GM18951 (cell line): ENCODE measurements at regions not wholly inside any gene's neighbourhood (a gene's known extent, or its start where the extent isn't known, plus 50 kb on each side); places are given as distances from the start of the nearest gene placed in this dataset.

ENCODE experiments used
- POLR2A ChIP-seq: IDR thresholded peaks from 4 replicates; pipeline ENCODE4 v1.6.1; 2011; ENCODE audit warnings: mild to moderate bottlenecking; ENCODE audit not compliant: insufficient read length, insufficient read depth; ENCODE audit errors: extremely low read depth
- in situ Hi-C: fragments of 300-500 bp; cut with MboI; formaldehyde crosslinking; loops from one replicate; pipeline ENCODE4 v1.12.0; 2022; ENCODE audit warnings: low sequenced_read_pairs, mixed read lengths, inconsistent platforms; ENCODE audit not compliant: unreplicated experiment

DNA sequence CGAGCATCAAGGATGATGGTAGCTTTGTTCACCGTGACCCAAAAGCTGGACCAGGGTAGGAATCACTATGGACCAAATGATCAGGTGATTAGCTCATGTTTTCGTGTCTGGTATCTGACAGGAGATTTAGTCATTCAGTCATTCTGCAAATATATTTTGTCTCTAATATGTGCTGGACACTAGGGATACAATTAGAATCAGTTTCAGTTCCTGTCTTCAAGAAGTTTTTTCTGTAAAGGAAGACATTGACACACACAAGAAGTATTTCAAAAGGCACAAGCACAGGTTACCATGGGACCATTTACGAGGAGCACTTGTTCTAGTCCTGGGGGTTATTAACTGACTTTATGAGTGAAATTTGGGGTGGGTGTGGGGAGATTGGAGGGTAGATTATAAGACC lies 244.9 kb downstream of the HIVEP2 start:
- in situ Hi-C loops, result loop anchor here (10.0 kb wide), 1 partner anchor 725 kb away; no protein-coding TSS in a partner anchor
- TF ChIP-seq POLR2A, result no peak

DNA sequence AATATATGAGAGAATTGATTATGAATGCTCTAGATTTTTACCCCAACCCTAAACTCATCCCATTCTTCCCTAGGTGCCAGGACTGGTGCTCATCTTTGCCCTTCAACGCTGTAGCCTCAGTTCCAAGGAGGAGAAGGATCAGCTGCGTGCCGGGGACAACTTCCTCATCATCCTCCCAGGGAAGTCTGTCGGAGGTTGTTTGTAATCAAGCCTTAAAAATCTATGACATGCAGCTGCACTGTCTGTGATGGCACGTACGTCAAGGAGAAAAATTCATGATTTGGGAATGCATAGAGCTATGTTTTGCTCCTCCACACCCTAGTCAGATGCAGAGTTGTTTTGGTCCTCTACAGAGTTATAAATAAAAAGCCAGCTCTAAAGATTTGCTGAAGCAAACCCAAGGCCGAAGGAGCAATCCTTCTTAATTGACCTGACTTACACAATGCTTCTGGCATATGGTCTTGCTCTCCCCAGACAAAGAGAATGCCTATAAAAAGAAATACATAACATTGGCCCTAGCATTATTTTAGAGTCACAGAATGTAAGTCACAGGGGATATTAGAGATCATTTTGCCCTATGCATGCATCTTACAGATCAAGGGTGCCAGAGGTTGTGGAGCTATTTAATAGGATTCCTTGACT lies 244.2 kb downstream of the HIVEP2 start:
- no peak for TF ChIP-seq POLR2A
- in situ Hi-C loops, result loop anchor here (10.0 kb wide), 1 partner anchor 724 kb away; no protein-coding TSS in a partner anchor
